ENCODE measurements at regions not wholly inside any gene's neighbourhood (a gene's known extent, or its start where the extent isn't known, plus 50 kb on each side); places are given as distances from the start of the nearest gene placed in this dataset.

DNA sequence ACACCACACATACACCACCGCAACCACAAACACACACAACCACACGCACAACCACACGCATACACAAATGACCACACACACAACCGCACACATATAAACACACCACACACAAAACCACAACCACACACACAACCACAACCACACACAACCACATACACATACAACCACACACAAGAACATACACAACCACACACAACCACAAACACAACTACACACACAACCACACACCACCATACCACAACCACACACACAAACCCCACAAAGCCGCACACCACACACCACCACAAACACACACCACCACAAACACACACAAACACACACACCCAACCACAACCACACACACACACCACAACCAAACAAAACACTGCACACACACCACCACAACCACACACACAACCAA is 107.5 kb upstream of the FZD10 start:
- no peak overlapping the region for H3K4me2 ChIP-seq
- no peak overlapping the region for H3K4me3 ChIP-seq
- no peaks in the 10 kb centered on the region for H3K4me1 ChIP-seq
- no peak overlapping the region for H3K27ac ChIP-seq
- POLR2A ChIA-PET, result no interaction called here
- peaks cover 5% of the 10 kb centered on the region; the same call in 2 of the 3 replicates for H3K9me3 ChIP-seq
- TF ChIP-seq CBX2 (IDR thresholded peaks at IDR 0.05; ENCODE audit: borderline replicate concordance, low read depth) (no peak), HOXB13 (CRISPR knock-in tag; IDR thresholded peaks at IDR 0.05; ENCODE audit: low read depth) (no peak), TP53 (CRISPR knock-in tag; IDR thresholded peaks at IDR 0.05) (no peak), MAZ (IDR thresholded peaks at IDR 0.05; ENCODE audit: borderline replicate concordance, low read depth, low read length) (no peak), ATOH8 (CRISPR knock-in tag; IDR thresholded peaks at IDR 0.05; ENCODE audit: low read depth) (no peak), JUN (IDR thresholded peaks at IDR 0.05) (no peak), ZFP36 (IDR thresholded peaks at IDR 0.05; ENCODE audit: borderline replicate concordance, partially characterized antibody) (no peak), PHF8 (IDR thresholded peaks at IDR 0.05; ENCODE audit: borderline replicate concordance, low read depth) (no peak)
- ATAC-seq, result no peak
- CTCF ChIA-PET, result no interaction called here
- no peak for DNase-seq (ENCODE audit: low read depth in 1 of 2, low spot score in 1 of 2)
- WGBS (ENCODE audit: missing lambda C conversion rate), result 84% methylated on average over 5 of the region's 5 CpGs
- FAIRE-seq, result no peak

GRCh38 chr12:130058926-130059472 is 103.3 kb upstream of the FZD10 start:
- no peak overlapping the region for H3K27ac ChIP-seq
- TF ChIP-seq CBX8 (IDR thresholded peaks at IDR 0.05), result no peak
- no peak for TF ChIP-seq BHLHE40 (IDR thresholded peaks at IDR 0.05; ENCODE audit: low read depth, low read length)
- TF ChIP-seq, protein P1, sequence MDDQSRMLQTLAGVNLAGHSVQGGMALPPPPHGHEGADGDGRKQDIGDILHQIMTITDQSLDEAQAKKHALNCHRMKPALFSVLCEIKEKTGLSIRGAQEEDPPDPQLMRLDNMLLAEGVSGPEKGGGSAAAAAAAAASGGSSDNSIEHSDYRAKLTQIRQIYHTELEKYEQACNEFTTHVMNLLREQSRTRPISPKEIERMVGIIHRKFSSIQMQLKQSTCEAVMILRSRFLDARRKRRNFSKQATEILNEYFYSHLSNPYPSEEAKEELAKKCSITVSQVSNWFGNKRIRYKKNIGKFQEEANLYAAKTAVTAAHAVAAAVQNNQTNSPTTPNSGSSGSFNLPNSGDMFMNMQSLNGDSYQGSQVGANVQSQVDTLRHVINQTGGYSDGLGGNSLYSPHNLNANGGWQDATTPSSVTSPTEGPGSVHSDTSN (IDR thresholded peaks at IDR 0.05), result no peak
- no peak for TF ChIP-seq SREBF2 (IDR thresholded peaks at IDR 0.05)
- TF ChIP-seq, protein P2, sequence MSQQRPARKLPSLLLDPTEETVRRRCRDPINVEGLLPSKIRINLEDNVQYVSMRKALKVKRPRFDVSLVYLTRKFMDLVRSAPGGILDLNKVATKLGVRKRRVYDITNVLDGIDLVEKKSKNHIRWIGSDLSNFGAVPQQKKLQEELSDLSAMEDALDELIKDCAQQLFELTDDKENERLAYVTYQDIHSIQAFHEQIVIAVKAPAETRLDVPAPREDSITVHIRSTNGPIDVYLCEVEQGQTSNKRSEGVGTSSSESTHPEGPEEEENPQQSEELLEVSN (IDR thresholded peaks at IDR 0.05; ENCODE audit: borderline replicate concordance, low read depth), result no peak
- ATAC-seq (no peak), FAIRE-seq (no peak), DNase-seq (ENCODE audit: low read depth in 1 of 2, low spot score in 1 of 2) (no peak)
- no peak overlapping the region for H3K4me2 ChIP-seq
- POLR2A ChIA-PET, result no interaction called here
- H3K4me1 ChIP-seq, result no peaks in the 10 kb centered on the region
- H3K9me3 ChIP-seq, result peaks cover 5% of the 10 kb centered on the region; the same call in 2 of the 3 replicates
- 41% methylated on average over 13 of the region's 13 CpGs for WGBS (ENCODE audit: missing lambda C conversion rate)
- no peak overlapping the region for H3K4me3 ChIP-seq
- CTCF ChIA-PET, result no interaction called here

DNA sequence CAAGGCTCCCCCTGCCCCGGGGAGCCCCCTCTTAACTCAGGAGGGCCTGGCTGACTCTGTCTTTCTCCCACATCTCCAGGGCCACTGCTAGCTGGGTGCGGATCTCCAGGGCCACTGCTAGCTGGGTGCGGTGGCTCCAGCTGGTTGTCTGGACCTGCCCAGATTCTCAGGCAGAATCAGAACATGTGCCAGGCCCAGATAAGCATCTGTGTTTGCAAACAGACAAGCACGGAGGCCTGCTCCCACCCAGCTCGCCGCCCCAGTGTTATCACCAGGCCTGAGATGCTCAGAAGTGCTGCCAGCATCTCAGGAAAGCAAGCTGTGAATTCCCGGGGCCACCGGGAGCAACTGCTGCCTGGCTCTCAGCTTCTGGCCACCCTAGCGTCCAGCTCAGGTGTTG is 98.4 kb upstream of the FZD10 start:
- DNase-seq (ENCODE audit: low read depth in 1 of 2, low spot score in 1 of 2), result no peak

More for the DNA sequence above, 98.4 kb upstream of the FZD10 start:
- TF ChIP-seq CBX8 (IDR thresholded peaks at IDR 0.05) (no peak), RARB (CRISPR knock-in tag; IDR thresholded peaks at IDR 0.05) (no peak), EHMT2 (IDR thresholded peaks at IDR 0.05; ENCODE audit: low read depth) (no peak), KDM5A (IDR thresholded peaks at IDR 0.05) (no peak), KDM1A (IDR thresholded peaks at IDR 0.05; ENCODE audit: low read depth) (no peak), ZNF302 (CRISPR knock-in tag; IDR thresholded peaks at IDR 0.05) (no peak), ESRRA (IDR thresholded peaks at IDR 0.05; ENCODE audit: borderline replicate concordance, low read length) (no peak), RAD21 (conservative IDR thresholded peaks at IDR 0.05 in 1 of 2, IDR thresholded peaks at IDR 0.05 in 1 of 2) (no peak), ATOH8 (CRISPR knock-in tag; IDR thresholded peaks at IDR 0.05; ENCODE audit: low read depth) (no peak), NR3C1 (IDR thresholded peaks at IDR 0.05) (no peak), JUNB (IDR thresholded peaks at IDR 0.05) (no peak), HEYL (CRISPR knock-in tag; IDR thresholded peaks at IDR 0.05) (no peak)
- TF ChIP-seq, protein P3, sequence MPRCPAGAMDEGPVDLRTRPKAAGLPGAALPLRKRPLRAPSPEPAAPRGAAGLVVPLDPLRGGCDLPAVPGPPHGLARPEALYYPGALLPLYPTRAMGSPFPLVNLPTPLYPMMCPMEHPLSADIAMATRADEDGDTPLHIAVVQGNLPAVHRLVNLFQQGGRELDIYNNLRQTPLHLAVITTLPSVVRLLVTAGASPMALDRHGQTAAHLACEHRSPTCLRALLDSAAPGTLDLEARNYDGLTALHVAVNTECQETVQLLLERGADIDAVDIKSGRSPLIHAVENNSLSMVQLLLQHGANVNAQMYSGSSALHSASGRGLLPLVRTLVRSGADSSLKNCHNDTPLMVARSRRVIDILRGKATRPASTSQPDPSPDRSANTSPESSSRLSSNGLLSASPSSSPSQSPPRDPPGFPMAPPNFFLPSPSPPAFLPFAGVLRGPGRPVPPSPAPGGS (IDR thresholded peaks at IDR 0.05), result no peak
- Histone ChIP-seq H3K4me2 (no peak overlapping the region), H3K27ac (no peak overlapping the region), H3K4me3 (no peak overlapping the region), H3K4me1 (no peaks in the 10 kb centered on the region), H3K9me3 (no peaks in the 10 kb centered on the region)
- POLR2A ChIA-PET, result no interaction called here
- 2% methylated on average over 7 of the region's 9 CpGs for WGBS (ENCODE audit: missing lambda C conversion rate)
- CTCF ChIA-PET, result interaction anchor here (0.6 to 1.2 kb wide), 2 partner anchors 272 to 1050 kb away, joined by 3 to 4 read pairs; no protein-coding TSS in a partner anchor
- ATAC-seq (no peak), FAIRE-seq (no peak)
